Choroid plexus epithelial cell (primary cell): ENCODE measurements at regions not wholly inside any gene's neighbourhood (a gene's known extent, or its start where the extent isn't known, plus 50 kb on each side); places are given as distances from the start of the nearest gene placed in this dataset.

Source experiments
- DNase-seq: peaks from one replicate; pipeline ENCODE4 v3.0.0-alpha.2; 2010; ENCODE audit warnings: low read depth
- H3K4me3 ChIP-seq: 2 replicates; pipeline ENCODE4 v1.5.1; 2011; ENCODE audit warnings: low read depth, mild to moderate bottlenecking, control low read depth, low read length, moderate library complexity
- TF ChIP-seq, protein P1 (sequence below): conservative IDR thresholded peaks from 2 replicates; pipeline ENCODE4 v1.5.1; 2011; ENCODE audit warnings: low read depth, mild to moderate bottlenecking, control low read depth, inconsistent platforms, low read length, moderate library complexity

DNA sequence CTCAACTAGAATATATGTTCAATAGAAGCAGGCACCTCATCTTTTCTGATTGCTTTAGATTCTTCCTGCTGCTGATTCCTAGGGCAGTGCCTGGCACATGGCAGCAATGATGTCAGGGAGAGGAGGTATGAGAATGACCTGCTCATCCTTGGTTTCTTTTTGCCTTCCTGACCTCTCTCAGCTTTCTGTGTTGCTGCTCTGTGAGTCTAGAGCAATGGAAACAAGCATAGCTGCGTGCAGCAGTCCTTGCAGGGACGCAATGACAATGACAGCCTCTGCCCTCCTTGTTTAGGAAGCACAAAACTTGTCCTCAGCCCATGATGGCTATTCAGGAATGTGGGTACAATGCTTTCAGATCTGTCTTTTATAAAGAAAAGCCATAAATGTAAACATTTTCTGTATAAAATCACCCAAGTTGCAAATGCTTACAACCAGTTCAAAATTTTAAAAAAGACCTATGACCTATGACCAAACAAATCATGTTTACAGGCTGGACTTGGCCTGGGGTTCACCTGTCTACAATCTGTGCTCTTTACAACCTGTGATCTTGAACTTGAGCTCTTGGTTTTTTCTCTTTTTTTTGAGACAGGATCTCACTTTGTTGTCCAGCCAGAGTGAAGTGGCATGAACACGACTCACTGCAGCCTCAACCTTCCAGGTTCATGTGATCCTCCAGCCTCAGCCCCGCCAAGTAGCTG is 549.4 kb upstream of the ATP2B1 start:
- TF ChIP-seq, protein P1, sequence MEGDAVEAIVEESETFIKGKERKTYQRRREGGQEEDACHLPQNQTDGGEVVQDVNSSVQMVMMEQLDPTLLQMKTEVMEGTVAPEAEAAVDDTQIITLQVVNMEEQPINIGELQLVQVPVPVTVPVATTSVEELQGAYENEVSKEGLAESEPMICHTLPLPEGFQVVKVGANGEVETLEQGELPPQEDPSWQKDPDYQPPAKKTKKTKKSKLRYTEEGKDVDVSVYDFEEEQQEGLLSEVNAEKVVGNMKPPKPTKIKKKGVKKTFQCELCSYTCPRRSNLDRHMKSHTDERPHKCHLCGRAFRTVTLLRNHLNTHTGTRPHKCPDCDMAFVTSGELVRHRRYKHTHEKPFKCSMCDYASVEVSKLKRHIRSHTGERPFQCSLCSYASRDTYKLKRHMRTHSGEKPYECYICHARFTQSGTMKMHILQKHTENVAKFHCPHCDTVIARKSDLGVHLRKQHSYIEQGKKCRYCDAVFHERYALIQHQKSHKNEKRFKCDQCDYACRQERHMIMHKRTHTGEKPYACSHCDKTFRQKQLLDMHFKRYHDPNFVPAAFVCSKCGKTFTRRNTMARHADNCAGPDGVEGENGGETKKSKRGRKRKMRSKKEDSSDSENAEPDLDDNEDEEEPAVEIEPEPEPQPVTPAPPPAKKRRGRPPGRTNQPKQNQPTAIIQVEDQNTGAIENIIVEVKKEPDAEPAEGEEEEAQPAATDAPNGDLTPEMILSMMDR = no peak
- no peak for DNase-seq
- H3K4me3 ChIP-seq = no peak overlapping the region

- H3K4me3 ChIP-seq = no peak overlapping the region
- TF ChIP-seq, protein P1 = no peak
- DNase-seq = no peak
Measured at GRCh38 chr12:90254796-90255195, 546.2 kb upstream of the ATP2B1 start.

DNA sequence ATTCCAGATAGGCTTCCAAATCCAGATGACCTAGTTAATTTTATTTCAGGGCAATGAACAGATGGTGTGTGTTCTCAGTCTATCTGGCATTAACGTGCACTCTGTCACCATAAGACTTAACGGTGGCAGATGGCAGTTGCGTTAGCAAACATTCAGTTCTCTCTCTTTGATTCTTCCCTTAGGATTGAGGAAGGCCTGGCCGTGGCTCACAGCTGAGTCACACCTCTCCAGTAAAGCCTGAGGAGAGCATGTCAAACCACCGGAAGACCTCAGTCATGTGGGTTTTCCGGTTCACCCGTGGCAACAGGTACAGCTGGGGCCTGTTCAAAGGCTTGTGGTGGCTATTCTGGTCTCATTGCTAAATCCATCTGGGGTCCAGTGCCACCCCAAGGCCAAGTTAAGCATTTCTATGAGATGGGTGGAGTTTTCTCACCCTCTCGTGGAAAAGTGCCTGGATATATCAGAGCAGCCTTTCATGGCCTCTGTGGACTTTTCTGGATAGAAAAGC is 545.1 kb upstream of the ATP2B1 start:
- H3K4me3 ChIP-seq = no peak overlapping the region
- peak; percentile 89 for DNase-seq
- TF ChIP-seq, protein P1 = peak; percentile 45

DNA sequence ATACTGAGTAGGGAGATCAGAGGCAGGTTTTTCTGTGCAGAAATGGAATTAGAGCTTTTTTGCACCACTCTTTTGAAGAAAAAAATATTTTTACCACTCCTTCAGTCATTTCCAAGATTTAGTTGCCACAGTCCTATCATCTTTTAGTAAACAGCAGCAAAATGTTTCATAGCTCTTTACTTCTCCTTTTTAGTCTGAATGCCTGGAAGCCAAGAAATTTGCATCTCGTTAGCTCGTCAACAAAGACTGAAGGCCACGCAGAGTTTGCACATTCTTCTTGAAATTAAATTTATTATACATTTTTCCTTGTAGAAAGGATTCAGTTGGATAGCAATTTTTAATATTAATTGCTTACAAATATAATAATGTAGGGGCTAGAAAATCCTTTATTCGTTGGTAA is 544.5 kb upstream of the ATP2B1 start:
- H3K4me3 ChIP-seq = no peak overlapping the region
- no peak for DNase-seq
- TF ChIP-seq, protein P1 = no peak

- TF ChIP-seq, protein P1 = no peak
- H3K4me3 ChIP-seq = no peak overlapping the region
- DNase-seq = peak; percentile 32
Measured at GRCh38 chr12:90250766-90251165, 542.1 kb upstream of the ATP2B1 start.

GRCh38 chr12:90250042-90250441 is 541.4 kb upstream of the ATP2B1 start:
- TF ChIP-seq, protein P1 = no peak
- H3K4me3 ChIP-seq = no peak overlapping the region
- DNase-seq = no peak

GRCh38 chr12:90246688-90247087 is 538.0 kb upstream of the ATP2B1 start:
- TF ChIP-seq, protein P1 = no peak
- DNase-seq = no peak
- no peak overlapping the region for H3K4me3 ChIP-seq
